RCC 7860 (cell line): ENCODE measurements at regions not wholly inside any gene's neighbourhood (a gene's known extent, or its start where the extent isn't known, plus 50 kb on each side); places are given as distances from the start of the nearest gene placed in this dataset.
"Not testable (repeated sequence)": the region's sequence is repeated elsewhere in the genome, so short reads cannot be mapped to it uniquely, and the experiment has no call there.

ENCODE experiments used
- DNase-seq: peaks from one replicate; pipeline ENCODE4 v3.0.0-alpha.2; 2015; ENCODE audit warnings: low spot score
- FAIRE-seq: peaks from 2 replicates; lab custom pipeline; 2012; peaks lifted over from hg19 to GRCh38; lab: Jason Lieb, UNC

DNA sequence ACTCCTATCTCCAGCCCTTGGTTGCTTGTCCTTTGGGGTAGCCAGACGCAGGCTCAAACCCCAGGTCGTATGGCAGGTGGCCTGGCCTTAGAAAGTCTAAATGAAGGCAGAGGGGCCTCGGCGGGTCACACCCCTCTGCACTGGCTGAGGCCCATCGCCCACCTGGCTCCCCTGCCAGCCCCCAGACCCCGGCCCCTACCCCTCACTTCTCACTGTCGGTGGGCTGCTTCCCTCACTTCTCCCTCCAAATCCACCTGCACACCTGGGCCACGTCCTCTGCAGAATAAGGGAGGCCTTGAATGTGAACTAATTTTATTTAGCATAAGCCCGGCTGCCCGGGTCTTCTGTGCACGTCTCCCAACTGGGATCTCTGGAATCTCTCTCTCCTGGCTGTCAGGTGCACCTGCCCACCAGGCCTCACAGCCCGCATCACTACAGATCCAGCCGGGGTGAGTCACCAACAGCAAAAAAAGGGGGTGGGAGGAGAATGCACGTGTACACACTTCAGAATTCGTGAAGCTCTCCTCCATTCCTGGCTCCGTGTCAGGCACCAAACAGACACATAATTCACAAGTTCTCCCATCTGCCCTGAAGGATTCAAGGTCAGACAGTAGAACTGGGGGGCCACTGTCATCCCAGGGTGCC, 107.5 kb upstream of the SIM2 start:
- FAIRE-seq: no peak

DNA sequence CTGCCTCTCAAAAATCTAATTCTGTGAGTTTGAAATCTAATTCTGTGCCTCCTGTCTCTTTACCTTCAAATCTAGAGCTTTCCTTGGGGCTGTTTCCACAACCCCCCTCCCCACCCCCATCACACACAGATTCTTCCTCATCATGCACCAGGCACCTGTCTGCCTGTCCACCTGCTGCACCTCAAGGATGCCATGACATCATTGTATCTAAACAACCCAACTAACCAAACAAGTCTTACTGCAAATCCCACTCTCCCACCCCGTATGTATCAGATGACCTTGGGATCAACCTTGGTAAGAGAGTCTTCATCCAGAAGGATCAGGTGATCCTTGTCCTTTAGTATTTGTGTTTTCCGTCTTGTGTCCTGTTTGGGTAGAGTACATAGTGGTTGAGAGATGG, 102.7 kb upstream of the SIM2 start:
- FAIRE-seq (no peak), DNase-seq (no peak)

More for the DNA sequence above, 107.5 kb upstream of the SIM2 start:
- DNase-seq: no peak

DNA sequence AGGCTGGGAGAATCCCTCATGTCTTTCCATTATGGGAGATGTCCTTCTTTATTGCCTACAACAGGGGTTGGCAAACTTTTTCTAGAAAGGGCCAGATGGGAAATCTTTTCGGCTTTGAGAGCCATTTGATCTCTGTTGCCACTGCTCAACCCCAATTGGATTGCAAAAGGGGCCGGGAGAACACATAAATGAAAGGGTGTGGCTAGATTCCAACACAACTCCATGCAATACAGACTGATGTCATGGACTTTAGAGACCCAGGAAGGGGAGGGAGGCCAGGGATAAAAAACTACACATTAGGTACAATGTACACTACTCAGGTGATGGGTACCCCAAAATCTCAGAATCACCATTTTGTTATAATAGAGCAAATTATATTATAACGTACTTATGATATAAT, 97.6 kb upstream of the SIM2 start:
- FAIRE-seq (no peak), DNase-seq (no peak)

DNA sequence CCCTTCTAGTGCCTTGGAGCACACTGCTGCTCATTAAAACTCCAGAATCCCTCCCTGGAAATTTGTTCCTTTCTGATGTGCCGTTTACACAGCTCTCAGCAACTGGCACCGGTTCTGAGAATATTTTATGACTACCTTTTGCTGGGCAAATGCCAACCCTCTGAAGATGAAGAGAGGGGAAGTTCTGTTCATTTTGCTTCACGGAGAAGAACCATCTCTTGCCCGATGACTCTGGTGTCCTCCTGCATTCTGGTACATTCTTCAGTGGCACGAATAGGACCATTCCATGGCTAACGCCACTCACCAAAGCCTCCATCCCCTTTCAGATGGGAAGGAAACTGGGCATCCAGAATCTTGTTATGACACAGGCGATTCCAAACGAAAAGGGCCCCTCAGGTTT, 96.2 kb upstream of the SIM2 start:
- FAIRE-seq (no peak), DNase-seq (no peak)

DNA sequence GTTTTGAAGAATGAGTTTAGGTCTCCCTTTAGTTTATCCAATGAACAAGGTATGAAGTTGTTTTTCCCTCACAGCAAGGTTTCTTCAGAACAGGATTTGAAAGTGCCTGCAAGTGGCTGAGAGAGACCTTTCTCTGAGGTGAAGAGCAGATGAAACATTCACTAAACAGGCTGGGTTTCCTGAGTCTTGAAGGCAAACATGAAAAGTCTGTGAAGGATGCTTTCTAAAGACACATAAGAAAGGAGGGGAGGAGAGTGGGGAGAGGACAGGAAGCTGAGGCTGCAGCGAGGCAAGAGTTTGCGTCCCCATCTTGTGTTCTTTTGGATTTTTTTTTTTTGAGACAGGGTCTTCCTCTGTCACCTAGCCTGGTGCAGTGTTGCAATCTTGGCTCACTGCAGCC, 95.7 kb upstream of the SIM2 start:
- DNase-seq (no peak), FAIRE-seq (no peak)

DNA sequence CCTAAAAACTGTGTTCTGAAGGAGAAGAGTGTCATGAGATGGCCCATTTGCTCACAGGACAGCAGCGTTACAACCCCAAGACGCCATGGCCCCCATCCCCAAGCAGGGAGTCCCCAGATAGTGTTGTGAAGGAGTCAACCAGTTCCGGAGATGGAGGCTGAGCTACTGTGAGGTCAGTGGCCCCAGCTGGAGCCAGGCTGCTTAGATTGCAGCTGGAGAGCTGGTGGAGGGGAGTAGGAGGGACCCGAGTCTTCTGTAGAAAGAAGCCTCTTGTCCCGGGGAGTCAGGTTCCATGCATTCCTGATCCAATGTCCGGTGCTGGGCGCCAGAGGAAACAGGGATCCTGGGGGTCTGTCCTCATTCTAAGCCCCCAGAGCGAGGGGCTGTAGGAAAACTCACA, 93.5 kb upstream of the SIM2 start:
- DNase-seq: no peak
- no peak for FAIRE-seq

DNA sequence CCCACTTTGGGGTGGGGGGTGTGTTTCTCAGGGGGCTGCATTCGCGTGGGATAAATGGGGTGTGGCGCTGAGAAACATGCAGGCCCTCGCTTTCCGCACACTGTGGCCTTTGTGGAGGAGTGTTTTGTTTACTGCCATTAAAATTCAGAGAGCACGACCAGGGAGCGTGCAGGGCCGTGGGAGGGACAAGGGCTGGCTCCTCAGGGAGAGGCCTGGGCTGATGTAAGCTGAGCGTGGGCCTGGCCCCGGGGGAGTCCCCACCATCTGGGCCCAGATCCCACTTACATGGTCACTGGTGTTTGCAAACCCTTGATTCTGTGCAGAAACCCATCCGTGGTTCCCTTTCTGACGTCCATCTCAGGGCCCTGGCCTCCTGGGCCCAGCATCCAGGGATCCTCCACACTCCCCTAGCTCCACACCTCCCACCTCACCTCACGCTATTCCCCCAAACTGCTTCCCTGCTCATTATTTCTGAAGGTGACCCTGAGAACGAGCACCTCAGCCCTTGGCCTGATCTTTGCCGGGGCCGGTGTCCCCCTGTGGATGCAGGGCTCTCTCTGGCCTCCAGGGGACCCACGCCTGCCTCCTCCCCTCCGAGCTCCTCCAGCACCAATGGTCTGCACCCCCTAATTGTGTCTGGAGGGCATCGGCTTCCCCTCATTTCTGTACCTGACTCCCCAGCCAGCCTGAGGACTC, 92.5 kb upstream of the SIM2 start:
- no peak for DNase-seq
- no peak for FAIRE-seq

DNA sequence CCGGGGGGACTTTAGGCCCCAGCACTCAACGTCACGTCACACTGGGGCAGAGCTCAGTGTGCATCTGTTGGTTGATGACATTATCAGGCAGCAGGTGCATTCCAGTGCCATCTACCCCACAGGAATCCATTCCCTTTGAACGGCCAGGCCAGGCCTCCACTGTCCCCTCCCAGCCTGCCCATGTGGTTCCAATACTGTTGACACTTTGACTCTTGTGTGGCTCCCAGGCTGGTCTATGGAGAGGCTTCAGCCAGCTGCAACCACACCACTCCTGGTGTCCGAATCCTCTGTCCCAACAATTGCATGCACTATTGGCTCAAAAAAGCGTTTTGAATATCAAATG, 92.0 kb upstream of the SIM2 start:
- no peak for DNase-seq
- no peak for FAIRE-seq

DNA sequence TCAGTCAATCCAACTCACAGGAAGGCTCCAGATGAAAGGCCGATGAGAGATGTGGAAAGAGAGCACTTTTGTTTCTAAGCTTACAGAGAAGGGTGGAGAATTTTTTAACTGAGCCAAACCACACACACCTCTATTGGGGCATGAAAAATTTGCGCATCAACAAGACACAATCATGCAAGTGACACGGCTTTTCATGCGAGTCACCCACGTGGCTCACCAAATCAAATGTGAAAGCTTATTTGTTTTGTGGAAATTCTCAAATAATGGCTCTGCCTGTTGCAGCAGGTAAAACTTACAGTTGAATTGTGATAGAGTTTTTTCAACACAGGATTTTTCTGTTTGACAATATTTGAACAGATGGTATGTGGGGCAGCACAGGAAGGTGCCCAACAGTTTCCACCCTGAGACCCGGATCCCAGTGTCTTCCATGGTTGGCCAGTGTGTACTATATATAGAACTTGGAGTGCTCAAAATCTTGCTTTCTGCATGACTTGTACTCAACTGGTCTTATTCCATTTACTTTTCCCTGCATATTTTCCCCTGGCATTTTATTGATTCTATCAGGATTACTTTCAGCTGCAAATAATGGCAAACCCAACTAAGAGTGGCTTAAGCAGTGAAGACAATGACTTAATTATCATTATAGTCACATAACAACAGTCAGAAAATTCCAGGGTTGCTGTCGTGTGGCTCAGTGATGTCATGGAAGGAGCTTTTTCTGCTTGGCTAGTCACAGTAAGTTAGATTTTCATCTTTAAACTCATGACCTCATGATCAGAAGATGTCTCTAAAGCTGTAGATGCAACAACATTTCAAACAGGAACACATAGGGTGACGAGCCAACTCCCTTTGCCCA, 90.6 kb upstream of the SIM2 start:
- no peak for FAIRE-seq
- peak; percentile 47 for DNase-seq

DNA sequence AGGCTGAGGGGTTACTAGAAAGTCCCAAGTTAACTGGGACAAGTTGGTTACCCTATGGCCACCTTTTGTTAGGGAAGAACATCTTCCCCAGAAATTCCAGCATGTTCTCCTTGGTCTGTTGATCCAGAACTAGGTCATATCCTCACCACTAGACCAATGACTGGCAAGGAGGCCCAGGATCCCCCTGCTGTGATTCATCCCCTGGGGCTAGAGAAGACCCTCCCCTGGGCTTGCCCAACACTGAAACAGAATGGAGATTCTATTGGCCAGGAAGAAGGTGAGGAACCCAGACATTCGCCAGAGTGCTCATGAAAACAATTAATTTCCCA, 90.1 kb upstream of the SIM2 start:
- FAIRE-seq (no peak), DNase-seq (no peak)

DNA sequence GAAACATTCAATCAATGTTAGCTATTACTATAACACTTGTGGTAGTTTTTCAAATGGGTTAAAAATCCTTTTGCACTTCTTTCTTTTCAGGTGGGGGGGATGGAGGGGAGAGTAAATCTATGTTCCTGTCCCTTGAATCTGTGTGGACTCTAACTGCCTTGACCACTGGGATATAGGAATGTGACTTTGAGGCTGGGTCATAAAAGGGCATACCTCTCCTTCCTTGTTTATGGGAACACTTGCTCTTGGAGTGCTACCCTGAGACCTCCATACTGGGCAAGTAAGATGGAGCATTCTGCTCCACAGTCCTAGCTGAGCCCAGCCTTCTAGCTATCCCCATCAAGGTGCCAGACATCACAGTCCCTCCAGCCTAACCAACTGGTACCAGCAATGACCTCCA, 89.3 kb upstream of the SIM2 start:
- FAIRE-seq (no peak), DNase-seq (no peak)

DNA sequence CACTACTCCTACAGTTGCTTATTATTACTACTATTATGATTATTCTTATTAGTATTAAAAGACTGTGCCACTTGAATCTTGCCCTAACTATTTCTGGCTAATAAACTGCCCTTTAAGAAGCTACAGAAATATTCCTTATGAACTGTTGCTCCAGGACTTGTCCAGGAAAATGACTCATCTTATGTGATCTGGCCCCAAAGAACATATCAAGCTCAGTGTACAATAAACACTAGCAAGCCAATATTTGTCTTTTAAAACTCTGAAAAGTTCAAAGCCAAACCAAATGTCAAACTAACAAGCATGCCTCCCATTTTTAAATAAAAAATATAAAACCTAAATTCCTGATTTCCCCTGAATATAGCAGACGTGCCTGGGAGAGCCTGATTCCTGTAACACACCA, 88.7 kb upstream of the SIM2 start:
- FAIRE-seq (no peak), DNase-seq (no peak)

DNA sequence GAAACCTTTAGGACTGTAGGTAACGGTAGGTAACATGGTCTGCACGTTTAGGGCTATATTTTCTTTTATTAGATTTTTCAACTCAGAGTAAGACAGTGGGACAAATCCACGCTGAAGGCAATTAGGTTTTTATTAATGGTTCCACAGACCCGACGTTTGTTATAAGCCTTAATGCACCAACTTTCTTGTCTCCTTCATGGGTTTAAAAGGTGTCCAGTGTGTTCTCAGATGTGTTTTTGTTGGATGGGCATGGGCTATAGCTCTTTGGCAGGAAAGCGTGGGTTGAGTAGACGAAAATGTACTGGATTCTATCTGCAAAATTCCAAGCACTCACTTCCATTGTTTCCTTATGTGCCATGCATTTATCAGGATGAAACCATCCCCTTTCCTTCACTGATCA, 88.0 kb upstream of the SIM2 start:
- no peak for FAIRE-seq
- DNase-seq: no peak

DNA sequence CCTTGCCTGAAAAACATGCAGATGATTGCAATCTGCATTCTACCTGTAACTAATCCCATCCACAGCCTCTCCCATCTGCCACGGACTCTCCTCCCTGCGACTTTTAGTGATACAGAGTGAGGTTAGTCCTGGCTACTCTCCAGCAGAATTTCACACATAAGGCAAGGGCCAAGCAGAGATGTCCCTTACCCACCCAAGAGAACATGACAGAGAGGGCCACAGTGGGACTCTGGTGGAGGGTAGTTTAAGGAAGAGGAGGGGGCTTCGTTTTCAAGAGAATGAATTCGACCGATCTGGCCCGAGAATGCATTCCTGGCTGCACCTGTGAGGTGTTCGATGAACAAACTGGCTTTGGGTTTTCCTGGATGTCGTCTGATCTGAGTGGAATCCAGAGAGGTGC, 87.5 kb upstream of the SIM2 start:
- FAIRE-seq (no peak), DNase-seq (no peak)

DNA sequence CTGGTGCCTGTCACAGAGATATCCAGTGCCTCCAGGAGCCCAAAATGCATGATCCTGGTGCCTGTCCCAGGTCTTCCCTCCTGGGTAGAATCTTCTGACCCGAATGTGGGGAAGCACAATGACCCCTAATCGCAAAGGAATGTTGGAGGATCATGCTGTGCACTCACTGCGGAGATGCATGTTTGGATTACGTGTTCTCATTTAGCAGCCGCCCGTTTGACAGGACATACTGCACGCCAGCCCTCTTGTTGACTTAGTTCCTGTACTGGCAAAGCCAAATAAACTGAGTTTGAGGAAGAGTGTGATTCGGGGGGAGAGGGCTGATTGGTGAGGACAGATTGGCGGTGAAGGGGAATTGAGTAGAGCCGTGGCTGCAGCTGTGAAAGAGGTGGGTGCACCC, 85.9 kb upstream of the SIM2 start:
- FAIRE-seq: no peak
- no peak for DNase-seq

DNA sequence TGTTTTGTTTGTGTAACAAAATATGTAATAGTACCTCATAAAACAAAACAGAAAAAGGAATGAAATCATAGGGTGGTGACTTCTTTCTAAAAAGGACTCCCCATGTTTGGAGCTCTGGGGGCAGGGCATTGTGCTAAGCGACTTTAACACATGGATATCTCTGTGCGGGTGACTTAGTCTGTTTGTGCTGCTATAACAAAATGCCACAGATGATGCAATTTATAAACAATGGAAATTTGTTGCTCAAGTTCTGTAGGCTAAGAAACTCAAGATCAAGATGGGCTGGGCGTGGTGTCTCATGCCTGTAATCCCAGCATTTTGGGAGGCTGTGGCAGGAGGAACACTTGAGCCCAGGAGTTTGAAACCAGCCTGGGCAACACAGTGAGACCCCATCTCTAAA, 85.4 kb upstream of the SIM2 start:
- DNase-seq (no peak), FAIRE-seq (no peak)

DNA sequence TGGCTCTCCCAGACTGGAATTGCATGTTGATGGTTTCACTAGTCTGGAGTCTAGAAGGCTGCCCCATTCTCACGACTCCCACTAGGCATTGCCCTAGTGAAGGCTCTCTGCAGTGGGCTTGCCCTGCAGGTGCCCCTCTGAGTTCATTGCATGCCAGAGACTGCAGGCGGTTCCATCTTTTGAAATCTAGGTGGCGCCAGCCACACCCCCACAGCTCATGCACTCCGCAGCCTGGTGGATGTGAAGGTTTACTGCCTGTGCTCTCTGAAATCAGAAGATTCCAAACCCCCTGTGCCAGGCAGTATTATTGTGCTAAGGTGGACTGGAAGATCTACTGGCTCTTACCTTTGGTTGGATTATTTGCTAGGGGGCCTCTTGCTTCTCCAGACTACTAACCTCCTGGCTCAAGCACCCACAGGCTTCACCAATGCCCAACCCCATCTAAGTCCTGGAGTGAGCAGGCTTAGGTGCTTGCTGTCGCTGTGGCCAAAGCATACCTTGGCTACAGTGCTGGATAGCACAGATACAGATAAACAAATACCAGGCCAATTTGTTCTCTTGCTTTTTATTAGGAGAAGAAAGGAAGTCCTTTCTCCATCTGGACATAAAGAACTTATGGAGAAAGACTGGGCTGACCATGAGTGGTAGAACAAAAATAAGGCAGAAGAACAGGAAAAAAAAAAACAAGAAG, 83.5 kb upstream of the SIM2 start:
- DNase-seq: no peak
- no peak for FAIRE-seq

DNA sequence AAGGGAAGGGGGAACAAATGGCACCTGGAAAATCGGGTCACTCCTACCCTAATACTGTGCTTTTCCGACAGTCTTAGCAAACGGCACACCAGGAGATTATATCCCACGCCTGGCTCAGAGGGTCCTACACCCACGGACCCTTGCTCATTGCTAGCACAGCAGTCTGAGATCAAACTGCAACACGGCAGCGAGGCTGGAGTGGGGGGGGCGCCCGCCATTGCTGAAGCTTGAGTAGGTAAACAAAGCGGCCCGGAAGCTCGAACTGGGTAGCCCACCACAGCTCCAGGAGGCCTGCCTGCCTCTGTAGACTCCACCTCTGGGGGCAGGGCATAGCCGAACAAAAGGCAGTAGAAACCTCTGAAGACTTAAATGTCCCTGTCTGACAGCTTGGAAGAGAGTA, 82.1 kb upstream of the SIM2 start:
- DNase-seq, FAIRE-seq: not testable (repeated sequence)

DNA sequence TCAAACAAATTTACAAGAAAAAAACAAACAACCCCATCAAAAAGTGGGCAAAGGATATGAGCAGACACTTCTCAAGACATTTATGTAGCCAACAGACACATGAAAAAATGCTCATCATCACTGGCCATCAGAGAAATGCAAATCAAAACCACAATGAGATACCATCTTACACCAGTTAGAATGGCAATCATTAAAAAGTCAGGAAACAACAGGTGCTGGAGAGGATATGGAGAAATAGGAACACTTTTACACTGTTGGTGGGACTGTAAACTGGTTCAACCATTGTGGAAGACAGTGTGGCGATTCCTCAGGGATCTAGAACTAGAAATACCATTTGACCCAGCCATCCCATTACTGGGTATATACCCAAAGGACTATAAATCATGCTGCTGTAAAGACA, 77.1 kb upstream of the SIM2 start:
- DNase-seq, FAIRE-seq: not testable (repeated sequence)

DNA sequence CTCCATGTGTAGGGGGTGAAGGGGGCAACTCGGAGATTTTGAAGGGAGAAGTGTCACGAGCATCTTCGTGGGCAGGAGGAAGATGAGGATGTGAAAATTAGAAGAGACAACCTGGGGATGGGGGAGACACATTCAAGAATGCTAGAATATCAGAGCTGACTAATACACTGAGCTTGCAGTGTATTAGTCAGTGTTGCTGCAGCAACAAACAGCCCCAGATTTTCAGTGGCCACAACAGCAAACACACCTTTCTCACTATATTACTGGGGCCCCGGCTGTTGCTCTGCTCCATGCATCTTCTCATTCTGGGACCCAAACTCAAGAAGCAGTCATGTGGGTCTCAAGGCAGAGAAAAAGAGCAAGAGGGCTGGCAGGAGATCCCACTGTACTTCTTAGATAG, 74.8 kb upstream of the SIM2 start:
- DNase-seq (no peak), FAIRE-seq (no peak)

DNA sequence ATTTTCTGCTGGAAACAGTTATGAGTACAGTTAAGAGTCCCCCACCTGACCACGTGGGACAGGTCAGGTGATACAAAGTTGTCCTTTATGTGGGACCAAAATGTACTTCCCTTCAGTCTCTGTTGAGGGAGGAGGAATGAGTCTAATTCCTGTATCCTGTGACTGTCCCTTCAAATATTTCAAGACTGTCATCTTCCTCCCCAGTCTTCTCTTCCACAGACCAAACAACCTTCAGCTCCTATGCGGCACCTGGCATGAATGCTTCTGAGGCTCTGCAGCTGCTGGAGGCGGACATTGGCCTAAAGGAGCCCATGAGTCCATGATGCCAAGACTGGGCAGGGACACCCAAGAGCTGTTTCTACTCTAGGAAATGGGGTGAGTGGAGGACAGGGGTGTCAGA, 72.1 kb upstream of the SIM2 start:
- FAIRE-seq: no peak
- no peak for DNase-seq

DNA sequence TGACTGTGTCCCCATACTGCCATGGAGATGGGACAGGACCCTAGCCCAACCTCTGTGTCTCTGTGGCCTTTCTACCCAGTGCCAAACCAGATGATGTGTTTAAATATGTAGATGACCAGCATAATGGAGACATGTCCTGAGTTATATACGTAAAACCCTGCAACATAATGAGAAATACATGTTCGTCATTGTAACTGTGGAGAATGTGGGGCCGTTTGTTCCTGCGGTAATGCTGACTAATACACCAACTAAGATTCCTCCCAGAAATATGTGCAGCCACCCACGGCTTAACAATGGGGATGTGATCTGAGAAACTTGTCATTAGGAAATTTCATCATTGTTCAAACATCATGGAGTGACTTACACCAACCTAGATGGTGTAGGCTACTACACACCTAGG, 71.7 kb upstream of the SIM2 start:
- peak; percentile 57 for DNase-seq
- FAIRE-seq: peak; percentile 11
